ENCODE measurements at regions not wholly inside any gene's neighbourhood (a gene's known extent, or its start where the extent isn't known, plus 50 kb on each side); places are given as distances from the start of the nearest gene placed in this dataset.

GRCh38 chr13:86974251-86974994, 696.7 kb upstream of the SLITRK5 start:
- no peak for DNase-seq

DNA sequence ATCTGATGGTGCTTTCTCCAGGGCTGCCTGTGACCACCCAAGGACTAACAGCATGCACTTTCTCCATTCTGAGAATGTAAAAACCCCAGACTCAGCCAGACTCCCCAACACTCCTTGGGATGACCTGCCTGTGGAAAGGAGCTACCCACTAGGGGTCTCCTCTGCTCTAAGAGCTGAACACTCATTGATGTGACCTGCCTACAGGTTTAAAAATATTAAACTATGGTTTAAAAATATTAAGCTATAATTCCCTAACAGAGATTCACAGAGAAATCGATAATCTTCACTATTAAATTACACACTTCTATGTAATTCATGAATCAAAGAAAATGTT, 696.2 kb upstream of the SLITRK5 start:
- DNase-seq = no peak

DNA sequence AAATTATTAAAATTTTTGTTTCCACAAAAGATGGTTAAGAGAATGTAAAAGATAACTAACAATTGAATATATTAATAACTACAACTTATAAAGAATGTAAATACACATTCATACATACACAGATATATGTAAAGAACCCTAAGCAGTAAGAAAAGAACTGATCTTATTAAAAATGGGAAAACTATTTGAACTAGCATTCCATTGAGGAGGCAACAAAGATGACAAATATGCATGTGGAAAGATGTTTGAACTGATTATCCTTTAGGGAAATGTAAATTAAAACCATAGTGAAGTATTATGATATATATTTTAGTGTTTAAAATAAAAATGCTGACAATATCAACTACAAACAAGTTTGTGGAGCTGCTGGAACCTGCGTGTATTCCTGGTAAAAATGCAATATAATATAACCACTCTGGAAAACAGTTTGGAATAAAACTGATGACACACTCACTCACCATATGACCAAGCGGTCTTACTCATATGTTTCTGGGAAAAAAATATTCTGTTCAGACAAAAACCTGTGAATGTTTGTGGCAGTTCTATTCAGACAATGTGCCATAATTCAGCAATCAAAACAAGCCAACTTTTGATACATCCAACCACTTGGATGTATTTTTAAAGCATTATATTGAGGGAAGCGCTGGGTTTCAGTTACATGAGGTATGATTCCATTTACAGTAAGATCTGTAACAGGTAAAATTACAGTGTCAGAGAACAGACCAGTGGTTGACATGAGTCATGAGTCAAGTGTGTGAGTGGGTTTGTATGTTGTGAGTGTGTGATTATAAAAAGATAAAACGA, 694.4 kb upstream of the SLITRK5 start:
- no peak for DNase-seq

DNA sequence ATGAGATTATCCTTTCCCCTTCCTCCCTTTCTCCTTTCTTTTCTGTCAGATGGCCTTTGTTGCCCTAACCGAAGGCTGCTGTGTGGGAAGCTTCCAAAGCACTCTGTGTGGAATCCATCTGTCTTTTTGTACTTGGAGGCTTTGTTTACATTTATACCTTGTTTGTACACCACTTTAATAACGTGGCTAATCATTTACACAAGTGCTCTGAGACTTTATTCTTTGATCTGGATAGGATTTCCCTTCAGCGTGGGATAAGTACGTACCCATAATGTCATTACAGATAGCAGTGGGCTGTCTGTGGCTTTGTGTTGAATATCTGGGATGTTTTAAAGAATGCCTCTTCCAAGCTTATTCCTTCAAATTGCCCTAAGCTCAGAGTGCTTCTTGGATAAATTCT, 684.7 kb upstream of the SLITRK5 start:
- no peak for DNase-seq

DNA sequence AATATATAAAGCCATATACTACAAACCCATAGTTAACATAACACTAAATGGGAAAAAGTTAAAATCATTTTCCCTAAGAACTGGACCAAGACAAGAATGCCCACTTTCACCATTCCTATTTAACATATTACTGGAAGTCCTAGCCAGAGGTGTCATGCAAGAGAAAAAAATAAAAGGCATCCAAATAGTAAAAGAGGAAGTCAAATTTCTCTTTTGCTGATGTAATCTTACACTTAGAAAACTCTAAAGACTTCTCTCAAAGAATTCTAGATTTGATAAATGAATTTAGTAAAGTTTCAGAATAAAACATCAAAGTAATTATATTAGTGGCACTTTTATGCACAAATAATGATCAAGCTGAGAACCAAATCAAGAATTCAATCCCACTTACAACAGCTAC, 678.9 kb upstream of the SLITRK5 start:
- no peak for DNase-seq

DNA sequence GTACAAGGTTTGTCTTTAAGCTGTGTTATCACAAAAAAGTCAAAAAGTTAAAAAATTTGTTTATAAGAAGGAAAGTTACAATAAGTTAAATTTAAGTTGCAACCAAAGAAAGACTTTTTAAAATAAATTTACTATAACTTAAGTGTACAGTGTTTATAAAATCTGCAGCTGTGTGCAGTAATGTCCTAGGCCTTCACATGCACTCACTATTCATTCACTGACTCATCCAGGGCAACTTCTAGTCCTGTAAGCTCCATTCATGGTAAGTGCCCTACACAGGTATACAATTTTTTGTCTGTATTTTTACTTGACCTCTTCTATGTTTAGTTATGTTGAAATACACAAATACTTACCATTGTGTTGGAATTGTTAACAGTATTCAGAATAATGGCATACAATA, 667.9 kb upstream of the SLITRK5 start:
- DNase-seq = no peak

DNA sequence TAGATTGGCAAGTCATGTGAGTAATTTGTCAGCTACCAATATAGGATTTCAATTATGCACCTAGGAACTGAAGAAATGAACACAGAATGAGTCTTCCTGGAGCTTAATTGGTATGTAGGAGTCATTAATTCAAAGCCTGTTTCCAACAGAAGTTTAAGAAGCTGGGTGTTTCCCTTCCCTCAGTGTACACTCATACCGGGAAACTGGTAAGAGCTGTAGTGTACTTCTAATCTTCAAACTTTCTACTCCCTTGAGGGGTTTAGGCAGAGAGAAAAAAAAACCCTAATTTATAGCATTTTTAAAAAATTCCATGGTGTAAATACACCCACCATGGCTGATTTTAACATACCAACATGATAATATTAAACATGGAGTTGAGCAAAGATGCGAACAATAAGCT, 665.7 kb upstream of the SLITRK5 start:
- no peak for DNase-seq

- DNase-seq = no peak
These were observed 635.6 kb upstream of the SLITRK5 start for GRCh38 chr13:87035526-87035925.

- no peak for DNase-seq
These were observed 628.2 kb upstream of the SLITRK5 start for GRCh38 chr13:87042946-87043345.

DNA sequence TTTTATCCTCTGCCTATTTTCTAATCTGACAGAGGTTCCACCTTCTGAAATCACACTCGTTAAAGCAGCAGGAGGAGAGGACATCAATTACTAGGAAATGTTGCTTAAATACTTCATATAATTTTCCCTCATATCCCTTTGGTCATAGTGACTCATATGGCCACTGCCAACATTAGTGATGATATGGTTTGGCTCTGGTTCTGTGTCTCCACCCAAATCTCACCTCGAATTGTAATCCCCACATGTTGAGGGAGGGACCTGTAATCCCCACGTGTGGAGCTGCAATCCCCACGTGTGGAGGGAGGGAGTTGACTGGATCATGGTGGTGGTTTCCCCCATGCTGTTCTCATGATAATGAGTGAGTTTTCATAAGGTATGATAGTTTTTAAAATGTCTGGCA, 618.4 kb upstream of the SLITRK5 start:
- DNase-seq = no peak

GRCh38 chr13:87057807-87058520, 613.2 kb upstream of the SLITRK5 start:
- DNase-seq = no peak

- DNase-seq = no peak
These were observed 612.3 kb upstream of the SLITRK5 start for GRCh38 chr13:87058786-87059329.

DNA sequence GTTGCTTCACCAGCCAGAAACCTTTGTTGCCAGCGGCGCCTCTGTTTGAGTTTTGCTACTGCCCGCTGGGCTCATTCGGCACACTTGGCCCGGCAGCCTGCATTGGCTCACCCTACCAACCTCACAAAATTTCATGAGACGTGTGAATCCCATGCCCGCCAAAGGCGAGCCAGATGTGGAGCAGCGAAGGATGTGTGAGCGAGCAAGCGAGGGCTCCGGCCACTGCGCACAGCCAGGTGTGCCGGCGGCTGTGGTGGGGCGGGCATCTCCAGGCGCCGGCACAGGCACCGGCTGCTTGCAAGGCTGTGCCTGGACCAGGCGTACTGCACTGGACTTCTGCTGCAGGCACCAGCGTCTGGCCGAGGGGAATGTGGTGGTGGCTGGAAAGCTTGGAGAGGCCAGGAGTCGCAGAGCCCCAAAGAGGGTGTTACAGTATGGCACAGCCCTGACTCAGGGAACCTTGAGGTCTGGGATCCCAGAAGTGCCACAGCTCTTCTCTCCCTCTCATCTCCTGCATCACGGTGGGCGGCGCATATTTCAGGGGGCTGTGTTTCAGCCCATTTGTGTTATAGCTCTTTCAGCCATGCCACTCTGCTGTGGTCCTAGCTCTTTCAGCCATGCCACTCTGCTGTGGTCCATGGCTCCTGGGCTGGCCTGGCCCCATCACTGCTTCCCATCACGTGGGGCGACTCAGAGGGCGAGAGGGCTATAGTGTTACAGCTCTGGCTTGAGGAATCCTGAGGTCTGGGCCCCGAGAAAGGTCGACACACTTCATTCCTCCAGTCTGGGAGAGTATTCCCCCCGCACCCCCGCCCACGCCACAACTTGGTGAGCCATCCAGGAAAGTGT, 592.0 kb upstream of the SLITRK5 start:
- no peak for DNase-seq

DNA sequence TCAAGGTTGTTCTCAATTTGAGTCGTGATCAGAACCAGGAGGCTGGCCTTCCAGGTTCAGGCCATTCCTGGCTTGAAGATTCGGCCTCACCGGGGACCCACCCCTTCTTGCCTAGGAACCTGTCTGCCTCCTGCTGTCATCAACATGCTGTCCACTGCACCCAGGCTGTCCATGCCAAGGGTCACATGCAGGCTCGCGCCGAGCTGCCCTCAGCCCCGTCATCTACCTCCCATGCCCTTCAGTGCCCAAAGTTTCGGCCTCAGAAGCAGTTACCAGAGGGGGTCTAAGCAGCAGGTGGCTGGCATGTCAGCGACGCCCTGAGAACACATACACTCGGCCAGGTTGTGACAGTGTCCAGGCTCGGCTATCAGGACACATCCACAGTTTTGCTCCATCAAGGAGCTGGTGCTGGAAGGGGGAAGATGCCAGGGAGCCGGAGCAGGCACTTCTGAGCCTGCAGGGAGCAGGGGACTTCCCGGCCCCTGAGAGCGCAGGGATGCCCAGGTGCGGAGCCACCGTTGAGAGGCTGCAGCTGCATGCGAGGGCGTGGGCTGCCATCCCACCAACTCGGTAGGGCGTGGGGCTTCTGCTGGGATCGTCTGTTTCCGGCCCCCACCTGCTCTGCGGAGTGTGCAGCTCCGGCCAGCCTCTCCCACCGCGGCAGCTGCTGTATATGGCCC, 590.9 kb upstream of the SLITRK5 start:
- no peak for DNase-seq

- DNase-seq = no peak
These were observed 587.0 kb upstream of the SLITRK5 start for GRCh38 chr13:87084192-87084591.

DNA sequence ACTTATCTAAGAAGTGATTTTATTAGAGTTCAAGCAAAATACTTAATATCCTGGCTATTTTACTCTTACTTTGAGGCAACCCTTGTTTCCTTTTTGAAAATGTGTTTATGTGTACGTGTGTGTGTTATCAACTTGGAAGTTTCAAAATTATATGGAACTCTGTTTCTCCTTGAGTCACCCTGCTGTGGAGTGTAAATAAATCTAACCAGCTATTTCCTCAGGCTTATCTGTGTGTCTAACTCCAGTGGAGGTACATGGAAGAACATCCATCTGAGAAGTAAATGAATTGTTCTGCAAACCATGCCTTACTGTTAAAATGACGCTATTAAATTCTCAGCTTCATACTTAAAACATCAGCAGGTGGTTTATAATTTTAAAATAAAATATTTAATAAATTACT, 583.4 kb upstream of the SLITRK5 start:
- DNase-seq = no peak

DNA sequence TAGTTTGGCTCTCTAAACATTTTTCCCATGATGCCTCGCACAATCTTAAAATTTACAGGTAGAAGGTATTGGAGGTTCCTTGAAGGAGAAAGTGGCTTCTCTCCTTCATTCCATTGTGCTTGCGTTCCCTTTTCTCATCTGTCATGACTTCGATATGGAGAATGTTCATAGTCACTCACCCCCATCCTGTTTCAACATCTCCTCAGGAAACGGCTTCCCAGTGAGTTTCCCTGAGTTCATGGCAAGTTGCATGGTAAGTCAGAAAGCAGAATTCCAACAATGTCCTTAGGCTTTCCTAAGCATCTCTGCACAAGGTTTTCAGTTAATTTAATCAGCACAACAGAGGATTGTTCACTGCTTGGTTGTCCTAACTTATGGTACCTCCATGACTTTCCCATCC, 581.8 kb upstream of the SLITRK5 start:
- no peak for DNase-seq

GRCh38 chr13:87093399-87093798, 577.8 kb upstream of the SLITRK5 start:
- no peak for DNase-seq

GRCh38 chr13:87094646-87095045, 576.5 kb upstream of the SLITRK5 start:
- DNase-seq = no peak

GRCh38 chr13:87100431-87100830, 570.7 kb upstream of the SLITRK5 start:
- DNase-seq = no peak

DNA sequence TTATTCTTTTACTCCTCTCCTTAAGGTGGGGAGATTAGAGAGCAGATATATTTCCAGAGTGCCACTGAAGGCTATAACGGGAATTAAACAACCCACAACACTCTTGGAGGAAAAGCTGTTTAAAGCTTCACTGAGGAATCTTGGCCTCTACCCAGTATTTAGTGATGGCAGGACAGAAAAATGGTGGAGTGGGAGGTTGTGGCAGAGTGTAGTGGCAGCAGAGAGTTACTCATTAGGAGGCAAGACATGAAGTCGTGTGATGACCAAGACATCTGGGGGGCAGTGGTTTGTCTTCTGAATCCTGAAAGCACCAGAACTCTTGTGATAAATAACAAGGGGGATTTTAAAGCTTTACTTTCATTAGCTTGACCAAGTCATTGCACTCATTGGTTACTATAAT, 563.5 kb upstream of the SLITRK5 start:
- no peak for DNase-seq

- no peak for DNase-seq
These were observed 550.7 kb upstream of the SLITRK5 start for GRCh38 chr13:87120476-87120875.
